HG03354 (cell line): ENCODE measurements at regions not wholly inside any gene's neighbourhood (a gene's known extent, or its start where the extent isn't known, plus 50 kb on each side); places are given as distances from the start of the nearest gene placed in this dataset.
"Not testable (repeated sequence)": the region's sequence is repeated elsewhere in the genome, so short reads cannot be mapped to it uniquely, and the experiment has no call there.

Experiments
- ATAC-seq: cut with Tn5 transposase; IDR thresholded peaks from one replicate; pipeline ENCODE4 v1.9.1; 2021; ENCODE audit warnings: mild to moderate bottlenecking; ENCODE audit not compliant: unreplicated experiment, poor library complexity, severe bottlenecking

DNA sequence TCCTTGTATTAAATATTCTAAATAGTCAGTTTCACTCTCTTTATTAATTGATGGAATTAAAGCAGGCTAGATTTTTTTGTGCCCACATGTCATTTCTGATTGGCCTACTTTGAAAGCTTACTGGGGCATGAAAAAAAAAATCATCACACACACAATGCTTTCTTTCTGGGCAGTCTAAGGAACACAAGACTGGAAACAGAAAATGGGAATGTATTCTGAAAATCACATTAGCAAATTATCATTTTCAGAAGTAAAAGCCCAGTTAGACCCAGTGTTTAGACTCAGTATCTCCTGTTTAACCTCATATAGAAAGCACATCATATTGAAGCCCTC, 339.4 kb downstream of the SPRY2 start:
- ATAC-seq, result no peak

- no peak for ATAC-seq
Observed at GRCh38 chr13:80000684-80001509, 340.0 kb downstream of the SPRY2 start.

GRCh38 chr13:79999601-80000000, 341.3 kb downstream of the SPRY2 start:
- no peak for ATAC-seq

DNA sequence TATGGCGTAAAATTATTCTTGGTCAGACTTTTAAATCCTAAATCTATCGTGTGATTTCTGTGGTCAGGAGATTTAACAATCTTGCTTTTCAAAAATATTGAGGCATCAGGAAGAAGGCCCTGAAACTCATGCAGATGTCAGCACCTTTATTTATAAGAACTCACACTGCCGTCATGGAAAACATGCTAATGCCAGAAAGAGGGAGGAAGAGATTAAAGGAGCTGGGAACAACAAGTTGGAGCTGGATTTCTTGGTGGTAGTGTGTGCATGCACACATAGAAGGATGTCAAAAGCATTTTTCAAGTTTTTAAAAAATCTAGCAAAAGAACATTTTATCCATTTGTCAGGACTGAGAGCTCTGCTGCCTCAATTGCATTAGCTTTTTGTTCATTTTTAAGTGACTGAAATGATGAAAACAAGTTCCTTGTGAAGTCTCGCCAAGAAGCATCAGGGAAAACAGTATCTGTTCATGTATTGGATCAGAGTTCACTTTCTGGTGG, 342.5 kb downstream of the SPRY2 start:
- no peak for ATAC-seq

- ATAC-seq, result no peak
Observed at GRCh38 chr13:79997244-79997643, 343.7 kb downstream of the SPRY2 start.

- ATAC-seq, result no peak
Observed at GRCh38 chr13:79995334-79995733, 345.6 kb downstream of the SPRY2 start.

DNA sequence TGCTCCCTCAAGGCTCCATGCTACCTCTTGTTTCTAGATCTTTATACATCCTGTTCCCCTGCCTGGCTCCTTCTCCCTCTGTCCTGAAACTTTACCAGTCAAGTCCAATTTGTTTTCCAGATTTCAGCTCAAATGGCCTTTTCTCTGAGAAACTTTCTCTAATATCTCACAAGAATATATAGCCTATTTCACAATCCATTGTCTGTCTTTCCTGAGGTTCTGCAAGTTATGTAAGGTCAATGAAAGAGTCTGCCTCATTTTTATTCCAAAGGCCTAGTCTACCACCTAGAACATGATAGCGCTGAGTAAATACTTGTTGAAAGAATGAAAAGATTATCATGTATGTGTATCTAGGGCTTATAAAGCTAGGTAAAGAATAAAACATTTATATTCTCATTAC, 348.8 kb downstream of the SPRY2 start:
- ATAC-seq, result no peak

DNA sequence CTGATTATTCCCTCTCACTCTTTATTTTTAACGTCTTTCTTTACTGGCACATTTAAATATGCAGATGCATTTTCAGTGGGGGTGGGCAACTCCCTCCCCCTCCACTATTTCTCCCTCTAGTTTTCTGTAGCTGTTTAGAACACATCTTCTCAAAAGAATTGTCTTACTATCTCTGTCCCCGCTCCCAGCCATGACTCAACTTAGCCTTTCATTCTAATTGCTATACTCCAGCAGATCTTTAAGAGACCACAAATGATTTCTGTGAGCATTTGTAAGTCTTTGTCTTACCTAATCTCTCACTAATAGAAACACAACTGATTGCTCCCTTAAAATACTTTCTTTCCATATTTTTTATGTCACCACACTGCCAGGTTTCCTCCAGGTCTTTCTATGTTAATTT, 350.9 kb downstream of the SPRY2 start:
- no peak for ATAC-seq

DNA sequence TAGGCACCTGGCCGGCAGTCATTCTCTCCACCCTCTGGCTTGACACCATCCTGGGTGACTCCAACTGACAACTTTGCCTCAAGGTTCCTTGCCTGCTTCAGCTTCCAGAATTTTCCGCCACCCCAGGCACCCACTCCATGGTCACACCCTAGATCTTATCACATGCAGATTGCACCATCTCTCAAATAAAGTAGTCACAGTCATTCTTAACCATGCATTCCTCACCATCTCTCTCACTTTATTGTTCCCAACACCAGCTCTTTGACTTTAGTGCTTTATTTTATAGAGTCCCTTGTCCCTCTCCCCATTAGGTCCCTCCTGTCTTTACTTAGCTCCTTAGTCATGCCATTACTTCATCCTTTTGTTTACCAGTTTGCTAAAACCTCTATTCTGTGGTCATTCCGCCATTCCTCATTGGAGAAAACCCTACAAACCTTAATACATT, 351.7 kb downstream of the SPRY2 start:
- ATAC-seq, result no peak

DNA sequence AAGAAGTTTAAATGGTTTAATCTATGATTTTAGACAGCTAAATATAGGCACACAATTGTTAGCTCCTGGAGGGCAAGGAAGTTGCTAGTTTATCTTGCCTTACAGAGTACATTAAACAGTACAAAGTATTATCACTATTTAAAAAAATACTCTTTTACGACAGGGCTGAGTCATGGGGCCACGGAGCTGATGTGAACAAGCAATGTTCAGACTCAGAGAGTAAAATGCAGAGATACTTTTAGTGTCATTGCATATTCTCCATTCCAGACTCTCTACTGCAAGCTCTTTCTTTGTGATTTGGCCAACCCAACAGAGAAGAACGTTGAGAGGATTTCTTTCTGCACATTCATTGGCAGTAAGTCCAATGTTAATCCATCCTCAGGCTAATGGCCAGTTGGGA, 352.4 kb downstream of the SPRY2 start:
- no peak for ATAC-seq

GRCh38 chr13:79987761-79988160, 353.2 kb downstream of the SPRY2 start:
- ATAC-seq, result no peak

GRCh38 chr13:79987323-79987722, 353.6 kb downstream of the SPRY2 start:
- no peak for ATAC-seq

DNA sequence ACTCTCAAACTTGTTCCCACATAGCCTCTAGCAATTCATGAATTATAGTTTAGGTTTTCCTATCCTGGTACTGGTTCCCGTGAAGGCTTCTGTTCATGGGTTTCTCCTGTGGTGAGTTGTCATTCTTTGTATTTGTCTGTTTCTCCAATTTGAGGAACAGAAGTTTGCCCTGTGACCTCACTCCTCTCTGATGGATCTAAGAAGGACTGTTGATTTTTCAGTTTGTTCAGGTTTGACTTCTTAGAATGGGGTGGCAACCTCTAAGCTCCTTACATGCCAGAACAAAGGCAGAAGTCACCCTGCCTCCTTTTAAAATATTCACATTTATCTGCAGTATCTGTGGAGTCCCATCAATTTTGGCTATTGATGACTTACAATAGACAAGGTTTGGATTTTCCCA, 354.0 kb downstream of the SPRY2 start:
- no peak for ATAC-seq

- not testable (repeated sequence) for ATAC-seq
Observed at GRCh38 chr13:79974935-79975650, 365.8 kb downstream of the SPRY2 start.

DNA sequence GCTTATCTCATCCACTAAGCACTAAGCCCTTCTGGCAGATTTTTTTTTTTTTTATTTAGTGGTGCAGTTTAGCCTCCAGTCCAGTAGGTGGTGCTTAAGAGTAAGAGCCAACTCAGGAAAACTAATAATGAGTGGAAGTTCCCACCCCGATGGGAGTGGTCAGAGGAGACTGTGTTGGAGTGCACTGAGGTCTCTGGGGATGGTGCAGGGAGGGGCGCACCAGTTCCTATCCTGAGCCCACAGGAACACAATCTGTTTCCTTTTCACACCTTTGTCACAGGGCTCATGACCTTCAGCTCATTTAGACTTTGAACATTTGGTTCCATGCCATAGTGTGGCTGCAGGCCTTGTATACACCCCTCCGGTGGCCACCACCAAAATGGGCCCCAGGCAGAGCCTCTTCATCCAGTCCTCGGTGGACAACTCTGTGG, 367.4 kb downstream of the SPRY2 start:
- peak; percentile 88 for ATAC-seq

DNA sequence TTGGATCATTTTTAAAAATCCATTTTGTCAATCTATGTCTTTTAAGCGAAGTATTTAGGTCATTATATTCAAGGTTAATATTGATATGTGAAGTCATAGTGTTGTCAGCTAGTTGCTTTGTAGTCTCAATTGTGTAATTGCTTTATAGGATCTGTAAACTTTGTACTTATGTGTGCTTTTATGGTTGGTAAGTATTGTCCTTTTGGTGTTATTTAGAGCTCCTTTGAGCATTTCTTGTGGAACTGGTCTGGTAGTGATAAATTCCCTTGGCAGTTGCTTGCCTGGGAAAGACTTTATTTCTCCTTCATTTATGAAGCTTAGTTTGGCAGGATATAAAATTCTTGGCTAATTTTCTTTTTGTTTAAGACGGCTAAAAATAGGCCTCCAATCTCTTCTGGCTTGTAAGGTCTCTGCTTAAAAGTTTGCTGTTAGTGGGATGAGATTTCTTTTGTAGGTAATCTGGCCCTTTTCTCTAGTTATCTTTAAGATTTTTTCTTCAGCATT, 368.8 kb downstream of the SPRY2 start:
- ATAC-seq, result no peak

DNA sequence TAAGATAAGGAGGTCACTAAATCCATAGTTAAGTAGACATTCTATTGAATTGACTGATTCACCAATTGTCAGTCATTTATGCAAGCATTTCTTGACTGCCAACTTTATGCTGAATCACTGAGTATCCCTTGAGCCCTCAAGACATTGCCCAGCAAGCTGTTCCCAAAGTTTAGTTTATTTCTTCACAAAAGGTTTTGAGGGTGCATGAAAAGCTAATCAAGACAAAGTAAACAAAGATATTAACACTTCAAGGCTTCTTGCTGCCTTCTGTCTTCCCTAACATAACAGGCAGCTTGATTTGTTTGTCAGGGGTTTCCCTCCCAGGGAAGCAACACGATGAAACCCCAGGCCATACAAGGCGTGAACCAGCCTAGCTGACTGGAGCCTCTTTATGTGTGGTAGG, 374.4 kb downstream of the SPRY2 start:
- ATAC-seq, result no peak

DNA sequence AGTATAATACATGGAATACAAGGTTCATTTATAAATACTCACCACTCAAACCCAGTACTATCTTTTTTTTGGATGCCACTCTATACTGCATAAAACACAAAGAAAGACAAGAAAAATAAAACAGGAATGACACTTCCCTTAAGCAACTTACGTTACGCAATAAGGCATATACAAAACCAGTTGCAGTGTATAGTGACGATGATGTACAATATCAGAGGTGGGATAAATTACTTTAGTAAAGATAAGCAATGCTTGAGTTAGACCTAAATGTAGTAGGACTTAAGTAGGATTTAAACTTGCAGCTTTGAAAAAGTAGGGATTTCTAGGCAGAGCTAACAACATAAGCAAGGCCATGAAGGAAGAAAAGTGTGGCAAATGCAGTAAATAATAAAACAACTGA, 374.9 kb downstream of the SPRY2 start:
- ATAC-seq, result no peak

- no peak for ATAC-seq
Observed at GRCh38 chr13:79946556-79946955, 394.4 kb downstream of the SPRY2 start.

- ATAC-seq, result no peak
Observed at GRCh38 chr13:79943346-79944023, 397.4 kb downstream of the SPRY2 start.
